HS-5 (cell line): ENCODE measurements at regions not wholly inside any gene's neighbourhood (a gene's known extent, or its start where the extent isn't known, plus 50 kb on each side); places are given as distances from the start of the nearest gene placed in this dataset.
"Not testable (repeated sequence)": the region's sequence is repeated elsewhere in the genome, so short reads cannot be mapped to it uniquely, and the experiment has no call there.

Source experiments
- DNase-seq: peaks from one replicate; pipeline ENCODE4 v3.0.0-alpha.2; 2012; ENCODE audit warnings: low read depth

GRCh38 chr14:56422221-56422620 is 157.4 kb upstream of the TMEM260 start:
- no peak for DNase-seq

- DNase-seq = peak; percentile 13
Observed at GRCh38 chr14:56422703-56423213, 156.8 kb upstream of the TMEM260 start.

- no peak for DNase-seq
Observed at GRCh38 chr14:56423544-56423943, 156.1 kb upstream of the TMEM260 start.

GRCh38 chr14:56431013-56431412 is 148.6 kb upstream of the TMEM260 start:
- DNase-seq = no peak

- no peak for DNase-seq
Observed at GRCh38 chr14:56449670-56450213, 129.9 kb upstream of the TMEM260 start.

GRCh38 chr14:56452940-56453339 is 126.7 kb upstream of the TMEM260 start:
- DNase-seq = no peak

GRCh38 chr14:56454680-56455079 is 124.9 kb upstream of the TMEM260 start:
- not testable (repeated sequence) for DNase-seq

GRCh38 chr14:56460469-56460868 is 119.1 kb upstream of the TMEM260 start:
- no peak for DNase-seq

- no peak for DNase-seq
Observed at GRCh38 chr14:56461276-56462275, 118.0 kb upstream of the TMEM260 start.

- DNase-seq = no peak
Observed at GRCh38 chr14:56463271-56463890, 116.2 kb upstream of the TMEM260 start.

- no peak for DNase-seq
Observed at GRCh38 chr14:56471056-56471455, 108.5 kb upstream of the TMEM260 start.

GRCh38 chr14:56474419-56475022 is 105.1 kb upstream of the TMEM260 start:
- DNase-seq = peak; percentile 5

GRCh38 chr14:56482310-56482911 is 97.2 kb upstream of the TMEM260 start:
- no peak for DNase-seq

- DNase-seq = no peak
Observed at GRCh38 chr14:56487090-56487667, 92.4 kb upstream of the TMEM260 start.

- peak; percentile 20 for DNase-seq
Observed at GRCh38 chr14:56487761-56488160, 91.8 kb upstream of the TMEM260 start.

- DNase-seq = no peak
Observed at GRCh38 chr14:56488306-56488705, 91.3 kb upstream of the TMEM260 start.

- peak; percentile 23 for DNase-seq
Observed at GRCh38 chr14:56490379-56490778, 89.2 kb upstream of the TMEM260 start.

- DNase-seq = peak; percentile 16
Observed at GRCh38 chr14:56491299-56492285, 88.0 kb upstream of the TMEM260 start.

- DNase-seq = no peak
Observed at GRCh38 chr14:56494167-56494566, 85.4 kb upstream of the TMEM260 start.

GRCh38 chr14:56498112-56498511 is 81.5 kb upstream of the TMEM260 start:
- no peak for DNase-seq
